GM18907 (cell line): ENCODE measurements at regions not wholly inside any gene's neighbourhood (a gene's known extent, or its start where the extent isn't known, plus 50 kb on each side); places are given as distances from the start of the nearest gene placed in this dataset.
"Not testable (repeated sequence)": the region's sequence is repeated elsewhere in the genome, so short reads cannot be mapped to it uniquely, and the experiment has no call there.

ENCODE experiments used
- ATAC-seq: cut with Tn5 transposase; IDR thresholded peaks from one replicate; pipeline ENCODE4 v1.9.1; 2021; ENCODE audit warnings: mild to moderate bottlenecking, moderate library complexity; ENCODE audit not compliant: unreplicated experiment

- no peak for ATAC-seq
These were observed 986.6 kb downstream of the ZPLD1 start for GRCh38 chr3:103421460-103421859.

DNA sequence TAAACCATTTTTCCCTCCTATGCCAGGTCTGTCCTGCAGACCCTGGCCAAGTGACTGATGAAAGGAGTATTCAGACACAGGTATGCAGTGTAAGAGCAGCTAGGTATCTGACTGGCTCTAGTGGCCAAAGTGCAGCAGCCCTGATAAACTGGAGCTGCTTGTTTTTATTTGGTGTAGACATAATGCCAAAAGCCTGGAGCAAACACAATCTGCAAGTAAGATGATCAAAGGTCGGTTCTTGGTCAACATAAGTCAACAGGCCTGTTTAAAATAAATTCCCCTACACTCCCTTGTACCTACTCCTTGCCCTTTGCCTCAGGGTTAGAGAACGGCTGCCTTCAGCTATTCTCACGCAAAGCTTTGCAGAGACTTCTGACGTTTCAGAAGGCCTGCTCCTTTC, 1003.1 kb downstream of the ZPLD1 start:
- no peak for ATAC-seq

DNA sequence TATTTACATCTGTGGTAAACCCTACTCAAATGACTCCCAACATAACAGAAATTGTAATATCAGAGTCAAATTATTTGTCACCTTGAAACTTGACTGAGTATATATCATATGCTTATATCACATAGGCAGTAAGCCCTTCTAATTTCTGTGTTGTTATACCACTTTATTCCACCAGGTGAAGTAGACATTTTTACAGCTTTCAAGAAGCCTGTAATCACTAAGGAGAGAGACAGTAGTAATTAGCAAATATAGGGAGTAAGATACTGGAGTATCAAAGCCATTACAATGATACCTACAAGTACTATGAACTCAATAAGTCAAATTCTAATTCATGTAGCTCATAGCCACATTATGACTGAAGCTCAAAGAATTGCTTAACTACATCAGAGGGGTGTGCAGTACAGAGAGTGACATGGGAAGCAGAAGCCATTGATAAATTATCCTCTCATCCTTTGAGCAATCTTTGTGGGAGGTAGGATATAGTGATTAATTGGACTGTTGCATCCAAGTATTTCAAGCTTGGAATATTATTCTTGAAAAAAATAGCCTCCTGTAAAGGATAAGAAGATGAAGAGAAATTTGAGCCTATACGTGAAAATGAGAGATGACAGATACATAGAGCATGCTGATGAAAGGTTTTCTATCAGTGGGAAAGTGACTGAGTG, 1005.9 kb downstream of the ZPLD1 start:
- ATAC-seq = peak; percentile 86

- no peak for ATAC-seq
These were observed 1012.3 kb downstream of the ZPLD1 start for GRCh38 chr3:103446953-103447629.

DNA sequence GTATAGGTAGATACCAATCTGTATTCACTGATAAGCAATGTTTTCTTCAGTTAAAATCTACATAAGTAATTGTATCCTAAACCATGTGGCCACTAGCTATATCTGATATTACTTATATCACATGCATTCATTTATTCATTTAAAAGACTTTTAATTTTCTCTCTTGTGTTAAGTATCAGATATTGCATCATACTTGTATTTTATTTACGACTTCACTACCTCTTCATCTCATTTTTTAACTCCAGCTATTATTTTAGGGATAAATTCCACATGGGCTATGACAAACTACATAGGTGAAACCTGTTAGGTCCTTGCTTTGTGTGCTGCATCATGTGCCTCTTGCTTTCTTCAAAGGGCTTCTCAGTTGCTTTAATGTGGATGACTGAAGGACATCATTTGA, 1018.3 kb downstream of the ZPLD1 start:
- ATAC-seq = no peak

GRCh38 chr3:103459815-103460214, 1025.0 kb downstream of the ZPLD1 start:
- no peak for ATAC-seq

DNA sequence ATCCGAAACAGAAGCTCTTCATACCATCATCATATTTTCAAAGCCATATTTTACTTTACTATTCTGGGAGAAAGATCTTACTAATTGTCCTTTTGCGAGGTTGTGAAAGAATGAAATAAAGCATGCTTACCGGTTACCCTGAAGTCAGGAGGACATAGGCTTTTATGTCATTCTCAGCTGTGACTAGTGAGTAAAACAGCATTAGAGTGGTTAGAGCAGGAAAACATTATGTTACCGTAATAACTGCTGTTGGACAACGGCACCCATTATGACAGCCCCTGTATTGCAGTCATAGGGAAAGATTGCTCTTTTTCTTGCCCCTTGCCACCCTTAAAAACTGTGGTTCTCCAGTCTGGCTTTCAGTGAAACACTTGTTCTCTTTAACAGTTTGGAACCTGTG, 1035.7 kb downstream of the ZPLD1 start:
- ATAC-seq = no peak

GRCh38 chr3:103494011-103494410, 1059.2 kb downstream of the ZPLD1 start:
- no peak for ATAC-seq

DNA sequence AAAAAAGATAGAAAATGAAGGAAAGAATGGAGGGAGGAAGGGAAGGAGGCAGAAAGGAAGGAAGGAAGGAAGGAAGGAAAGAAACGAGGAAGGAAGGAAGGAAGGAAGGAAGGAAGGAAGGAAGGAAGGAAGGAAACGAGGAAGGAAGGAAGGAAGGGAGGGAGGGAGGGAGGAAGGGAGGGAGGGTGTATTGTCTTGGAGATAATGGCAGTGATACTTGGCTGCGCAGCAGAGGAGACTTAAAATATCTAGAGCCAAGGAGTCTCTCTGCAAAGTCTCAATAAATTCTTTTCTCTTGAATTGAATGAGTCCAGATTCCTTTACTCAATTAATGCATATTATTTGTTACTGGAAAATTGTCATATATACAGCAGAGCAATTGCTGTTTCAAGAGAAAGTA, 1059.7 kb downstream of the ZPLD1 start:
- ATAC-seq = no peak

DNA sequence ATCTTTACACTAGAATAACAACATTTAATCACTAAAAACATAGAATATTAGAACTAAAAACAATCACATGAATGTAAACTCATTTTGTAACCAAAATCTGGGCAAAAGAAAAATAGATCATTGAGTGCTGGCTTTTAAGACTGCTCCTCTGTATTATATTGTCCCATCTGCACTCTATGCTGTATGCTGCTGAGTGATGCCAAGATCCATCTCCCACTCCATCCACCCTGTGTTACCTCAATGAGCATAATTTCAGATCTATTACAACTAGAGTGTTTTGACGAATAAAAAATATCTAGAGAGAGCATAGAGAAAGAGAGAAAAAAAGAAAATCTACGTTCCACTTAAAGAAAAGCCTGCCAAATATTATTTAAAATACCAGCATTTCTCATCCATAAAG, 1060.4 kb downstream of the ZPLD1 start:
- no peak for ATAC-seq

DNA sequence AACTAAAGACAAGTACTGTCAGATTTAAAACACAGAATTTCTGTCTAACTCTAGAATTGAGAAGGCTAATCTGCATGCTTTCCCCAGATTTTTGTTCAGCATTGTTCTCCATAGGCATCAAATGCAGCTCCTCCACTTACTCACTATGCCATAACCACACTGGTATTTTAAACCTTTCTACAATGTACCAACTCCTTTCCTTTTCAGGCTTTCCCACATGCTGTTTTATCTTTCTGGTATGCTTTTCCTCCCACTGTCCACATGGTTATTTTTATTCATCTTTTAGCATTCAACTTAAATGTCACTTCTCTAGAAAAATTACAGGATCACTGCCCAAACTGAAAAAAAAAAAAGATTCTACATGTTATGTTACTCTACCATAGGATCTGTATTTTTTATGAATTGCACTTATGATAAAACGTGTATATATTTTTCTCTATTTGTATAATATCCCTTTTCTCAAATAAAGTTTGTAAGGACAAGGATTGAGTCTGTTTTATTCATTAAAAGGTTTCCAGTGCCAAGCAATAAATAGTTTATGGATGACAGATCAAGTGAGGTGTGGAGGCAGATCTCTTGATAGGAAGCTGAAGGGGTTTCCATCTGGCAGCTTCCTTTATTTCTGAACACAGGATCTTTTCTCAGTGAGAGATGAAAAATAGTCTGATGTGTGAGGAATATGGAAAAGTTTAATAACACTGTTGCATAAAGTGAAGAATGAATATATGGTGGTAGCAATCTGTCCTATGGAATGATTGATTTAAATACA, 1064.5 kb downstream of the ZPLD1 start:
- ATAC-seq = no peak

- ATAC-seq = no peak
These were observed 1065.2 kb downstream of the ZPLD1 start for GRCh38 chr3:103499967-103500366.

DNA sequence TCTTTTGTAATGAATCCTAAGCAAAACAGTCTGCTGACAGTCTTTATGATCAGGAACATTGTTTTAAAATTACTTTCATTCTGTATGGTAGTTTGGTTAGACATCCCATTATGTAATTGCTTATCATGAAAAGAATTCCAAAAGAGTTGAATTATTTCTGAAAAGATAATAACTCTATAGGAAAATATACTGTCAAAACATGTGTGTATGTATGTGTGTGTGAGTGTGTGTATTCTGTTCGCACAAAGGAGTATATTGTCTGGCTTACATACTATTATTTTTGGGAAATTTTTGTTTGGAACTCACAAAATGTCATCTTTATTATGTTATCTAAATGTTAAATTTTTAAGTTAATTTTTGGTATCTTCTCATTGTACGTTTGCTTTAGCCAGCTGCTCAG, 1075.9 kb downstream of the ZPLD1 start:
- no peak for ATAC-seq

DNA sequence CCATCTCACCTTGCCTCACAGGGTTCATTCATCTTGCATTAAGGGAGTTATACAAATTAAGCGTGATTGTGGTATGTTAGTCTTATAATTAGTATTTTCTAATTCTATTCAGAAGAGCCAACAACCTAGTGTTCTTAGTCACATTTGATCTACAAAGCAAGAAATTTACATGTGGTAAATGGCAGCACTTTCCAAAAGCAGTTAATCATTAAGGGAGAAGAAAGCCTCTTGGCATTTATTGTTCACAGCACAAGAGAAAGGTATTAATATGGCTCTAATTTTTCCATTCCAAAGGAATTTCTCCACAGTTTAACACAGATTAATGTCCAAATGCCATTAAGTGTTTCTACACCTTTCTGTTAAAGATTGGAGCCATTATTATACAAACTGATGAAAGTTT, 1077.1 kb downstream of the ZPLD1 start:
- peak; percentile 78 for ATAC-seq

- no peak for ATAC-seq
These were observed 1077.8 kb downstream of the ZPLD1 start for GRCh38 chr3:103512595-103512994.

- ATAC-seq = no peak
These were observed 1078.2 kb downstream of the ZPLD1 start for GRCh38 chr3:103513003-103513402.

- ATAC-seq = no peak
These were observed 1080.3 kb downstream of the ZPLD1 start for GRCh38 chr3:103515116-103515515.

- no peak for ATAC-seq
These were observed 1082.1 kb downstream of the ZPLD1 start for GRCh38 chr3:103516950-103517349.

GRCh38 chr3:103531327-103531726, 1096.5 kb downstream of the ZPLD1 start:
- ATAC-seq = not testable (repeated sequence)

DNA sequence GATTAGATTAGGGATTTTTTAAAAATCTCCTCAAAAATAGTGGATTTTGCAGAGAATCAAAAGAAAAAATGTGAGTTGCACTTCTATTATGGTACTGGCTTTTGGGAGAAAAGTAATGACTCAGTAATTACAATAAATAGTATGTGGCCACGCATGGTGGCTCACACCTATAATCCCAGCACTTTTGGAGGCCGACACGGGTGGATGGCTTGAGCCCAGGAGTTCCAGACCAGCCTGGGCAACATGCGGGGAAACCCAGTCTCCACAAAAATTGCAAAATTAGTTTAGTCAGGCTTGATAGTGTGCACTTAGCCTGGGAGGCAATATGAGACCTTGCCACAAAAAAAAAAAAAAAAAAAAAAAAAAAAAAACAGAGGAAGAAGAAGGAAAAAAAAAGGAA, 1098.2 kb downstream of the ZPLD1 start:
- ATAC-seq = no peak

DNA sequence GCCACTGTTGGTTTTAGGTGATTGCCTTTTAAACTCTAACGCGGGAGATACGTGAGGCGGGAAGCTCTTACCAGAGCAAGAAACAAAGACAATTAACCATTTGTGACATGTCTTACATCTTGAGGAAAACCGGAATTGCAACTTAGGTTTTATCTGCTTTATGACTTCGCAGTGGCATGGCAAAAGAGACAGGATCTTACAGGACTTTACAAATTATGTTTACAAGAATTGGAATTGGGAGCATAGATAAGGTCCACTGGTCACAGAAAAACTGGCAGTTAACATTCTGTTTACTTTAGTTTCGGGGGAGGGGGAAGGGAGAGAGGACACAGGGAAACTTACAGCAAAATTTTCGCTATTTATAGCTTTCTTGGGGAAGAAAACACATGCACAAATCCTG, 1119.6 kb downstream of the ZPLD1 start:
- no peak for ATAC-seq

DNA sequence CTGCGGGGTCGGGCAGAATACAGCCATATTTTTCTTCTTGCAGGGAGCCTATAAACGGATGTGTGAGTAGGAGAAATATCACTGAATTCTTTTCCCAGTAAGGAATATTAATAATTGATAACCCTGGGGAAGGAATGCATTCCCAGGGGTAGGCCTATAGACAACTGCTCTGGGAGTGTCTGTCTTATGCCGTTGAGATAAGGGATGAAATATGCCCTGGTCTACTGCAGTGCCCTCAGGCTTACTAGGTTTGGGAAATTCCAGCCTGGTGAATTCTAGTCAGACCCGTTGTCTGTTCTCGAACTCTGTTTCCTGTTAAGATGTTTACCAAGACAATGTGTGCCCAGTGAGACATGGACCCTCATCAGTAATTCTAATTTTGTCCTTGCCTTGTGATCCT, 1129.3 kb downstream of the ZPLD1 start:
- not testable (repeated sequence) for ATAC-seq
